ENCODE measurements at regions not wholly inside any gene's neighbourhood (a gene's known extent, or its start where the extent isn't known, plus 50 kb on each side); places are given as distances from the start of the nearest gene placed in this dataset.

GRCh38 chr11:80129396-80129795, 688.6 kb upstream of the TENM4 start:
- Mint-ChIP-seq H3K27ac (no peak overlapping the region), H3K36me3 (peaks cover 0 to 8% (median 0%) of the 10 kb centered on the region in 3 donors), H3K4me3 (no peak overlapping the region), H3K4me1 (no peaks in the 10 kb centered on the region), H3K27me3 (no peaks in the 10 kb centered on the region), H3K9me3 (peaks cover 0 to 19% (median 6%) of the 10 kb centered on the region in 9 donors)
- DNase-seq (no peak), ATAC-seq (no peak)
- POLR2A ChIA-PET: no interaction called here

- Mint-ChIP-seq H3K27me3 (no peaks in the 10 kb centered on the region), H3K4me1 (no peaks in the 10 kb centered on the region)
These were observed 681.4 kb upstream of the TENM4 start for GRCh38 chr11:80122211-80122610.

GRCh38 chr11:80118073-80118472, 677.2 kb upstream of the TENM4 start:
- no peak for DNase-seq
- H3K4me3 Mint-ChIP-seq: no peak overlapping the region

More at GRCh38 chr11:80122211-80122610, 681.4 kb upstream of the TENM4 start:
- no peak overlapping the region for H3K4me3 Mint-ChIP-seq
- peaks cover 0 to 8% (median 0%) of the 10 kb centered on the region in 3 donors for H3K36me3 Mint-ChIP-seq
- H3K9me3 Mint-ChIP-seq: peaks cover 0 to 16% (median 8%) of the 10 kb centered on the region in 9 donors
- ATAC-seq (no peak), DNase-seq (no peak)
- POLR2A ChIA-PET: no interaction called here
- no peak overlapping the region for H3K27ac Mint-ChIP-seq

GRCh38 chr11:80116796-80117195, 676.0 kb upstream of the TENM4 start:
- Mint-ChIP-seq H3K4me1 (no peaks in the 10 kb centered on the region), H3K9me3 (peaks cover 0 to 11% (median 8%) of the 10 kb centered on the region in 9 donors), H3K36me3 (no peaks in the 10 kb centered on the region), H3K27me3 (no peaks in the 10 kb centered on the region), H3K4me3 (no peak overlapping the region), H3K27ac (no peak overlapping the region)
- no peak for DNase-seq
- no peak for ATAC-seq
- POLR2A ChIA-PET: no interaction called here

More at GRCh38 chr11:80118073-80118472, 677.2 kb upstream of the TENM4 start:
- H3K36me3 Mint-ChIP-seq: no peaks in the 10 kb centered on the region
- POLR2A ChIA-PET: no interaction called here
- ATAC-seq: no peak
- H3K27me3 Mint-ChIP-seq: no peaks in the 10 kb centered on the region
- H3K9me3 Mint-ChIP-seq: peaks cover 0 to 13% (median 8%) of the 10 kb centered on the region in 9 donors
- H3K4me1 Mint-ChIP-seq: no peaks in the 10 kb centered on the region
- H3K27ac Mint-ChIP-seq: no peak overlapping the region

GRCh38 chr11:80109652-80110051, 668.8 kb upstream of the TENM4 start:
- H3K4me1 Mint-ChIP-seq: no peaks in the 10 kb centered on the region
- no peak overlapping the region for H3K4me3 Mint-ChIP-seq
- H3K27ac Mint-ChIP-seq: no peak overlapping the region
- no peak for ATAC-seq
- no peaks in the 10 kb centered on the region for H3K27me3 Mint-ChIP-seq
- DNase-seq: no peak
- peaks cover 0 to 24% (median 7%) of the 10 kb centered on the region in 9 donors for H3K9me3 Mint-ChIP-seq
- POLR2A ChIA-PET: no interaction called here
- no peaks in the 10 kb centered on the region for H3K36me3 Mint-ChIP-seq

- H3K36me3 Mint-ChIP-seq: no peaks in the 10 kb centered on the region
- no peak for ATAC-seq
- POLR2A ChIA-PET: no interaction called here
- no peak overlapping the region for H3K27ac Mint-ChIP-seq
- peaks cover 0 to 24% (median 7%) of the 10 kb centered on the region in 9 donors for H3K9me3 Mint-ChIP-seq
- no peaks in the 10 kb centered on the region for H3K4me1 Mint-ChIP-seq
- DNase-seq: no peak
- H3K27me3 Mint-ChIP-seq: no peaks in the 10 kb centered on the region
- no peak overlapping the region for H3K4me3 Mint-ChIP-seq
These were observed 668.2 kb upstream of the TENM4 start for GRCh38 chr11:80109031-80109430.

- ATAC-seq: no peak
- Mint-ChIP-seq H3K4me3 (no peak overlapping the region), H3K9me3 (peaks cover 0 to 24% (median 8%) of the 10 kb centered on the region in 9 donors), H3K27ac (no peak overlapping the region), H3K27me3 (no peaks in the 10 kb centered on the region), H3K36me3 (peaks cover 0 to 5% (median 0%) of the 10 kb centered on the region in 3 donors), H3K4me1 (no peaks in the 10 kb centered on the region)
- POLR2A ChIA-PET: no interaction called here
- no peak for DNase-seq
These were observed 666.6 kb upstream of the TENM4 start for GRCh38 chr11:80107415-80107814.

GRCh38 chr11:80104191-80104590, 663.4 kb upstream of the TENM4 start:
- DNase-seq (no peak), ATAC-seq (no peak)
- H3K27me3 Mint-ChIP-seq: no peaks in the 10 kb centered on the region

GRCh38 chr11:80103142-80103859, 662.5 kb upstream of the TENM4 start:
- peak overlapping the region in 1 of 10 donors; percentile 29 for H3K27ac Mint-ChIP-seq
- H3K27me3 Mint-ChIP-seq: no peaks in the 10 kb centered on the region
- peaks cover 0 to 5% (median 0%) of the 10 kb centered on the region in 3 donors for H3K36me3 Mint-ChIP-seq
- no peak for ATAC-seq
- peaks cover 0 to 17% (median 7%) of the 10 kb centered on the region in 9 donors for H3K9me3 Mint-ChIP-seq
- H3K4me3 Mint-ChIP-seq: no peak overlapping the region
- POLR2A ChIA-PET: no interaction called here
- no peak for DNase-seq
- no peaks in the 10 kb centered on the region for H3K4me1 Mint-ChIP-seq

More at GRCh38 chr11:80104191-80104590, 663.4 kb upstream of the TENM4 start:
- H3K9me3 Mint-ChIP-seq: peaks cover 0 to 14% (median 5%) of the 10 kb centered on the region in 9 donors
- H3K27ac Mint-ChIP-seq: no peak overlapping the region
- POLR2A ChIA-PET: no interaction called here
- H3K4me1 Mint-ChIP-seq: no peaks in the 10 kb centered on the region
- no peak overlapping the region for H3K4me3 Mint-ChIP-seq
- H3K36me3 Mint-ChIP-seq: peaks cover 0 to 5% (median 0%) of the 10 kb centered on the region in 3 donors

- H3K4me1 Mint-ChIP-seq: no peaks in the 10 kb centered on the region
- H3K4me3 Mint-ChIP-seq: no peak overlapping the region
- POLR2A ChIA-PET: no interaction called here
- ATAC-seq (no peak), DNase-seq (no peak)
- H3K27ac Mint-ChIP-seq: no peak overlapping the region
- H3K27me3 Mint-ChIP-seq: no peaks in the 10 kb centered on the region
- H3K9me3 Mint-ChIP-seq: peaks cover 0 to 21% (median 6%) of the 10 kb centered on the region in 9 donors
- H3K36me3 Mint-ChIP-seq: peaks cover 0 to 4% (median 0%) of the 10 kb centered on the region in 3 donors
These were observed 656.3 kb upstream of the TENM4 start for GRCh38 chr11:80097146-80097545.

GRCh38 chr11:80096736-80097135, 655.9 kb upstream of the TENM4 start:
- Mint-ChIP-seq H3K4me3 (no peak overlapping the region), H3K27ac (no peak overlapping the region), H3K4me1 (no peaks in the 10 kb centered on the region), H3K36me3 (peaks cover 0 to 4% (median 0%) of the 10 kb centered on the region in 3 donors), H3K9me3 (peaks cover 0 to 21% (median 6%) of the 10 kb centered on the region in 9 donors), H3K27me3 (no peaks in the 10 kb centered on the region)
- ATAC-seq (no peak), DNase-seq (no peak)
- POLR2A ChIA-PET: no interaction called here

GRCh38 chr11:80086496-80087055, 645.7 kb upstream of the TENM4 start:
- H3K27ac Mint-ChIP-seq: no peak overlapping the region
- peaks cover 0 to 3% (median 0%) of the 10 kb centered on the region in 5 donors for H3K27me3 Mint-ChIP-seq
- no peaks in the 10 kb centered on the region for H3K4me1 Mint-ChIP-seq

GRCh38 chr11:80085563-80085962, 644.7 kb upstream of the TENM4 start:
- Mint-ChIP-seq H3K4me1 (no peaks in the 10 kb centered on the region), H3K27ac (no peak overlapping the region), H3K36me3 (no peaks in the 10 kb centered on the region), H3K9me3 (peaks cover 0 to 15% (median 1%) of the 10 kb centered on the region in 9 donors), H3K4me3 (no peak overlapping the region), H3K27me3 (peaks cover 0 to 3% (median 0%) of the 10 kb centered on the region in 5 donors)
- POLR2A ChIA-PET: no interaction called here
- no peak for DNase-seq
- ATAC-seq: no peak

More at GRCh38 chr11:80086496-80087055, 645.7 kb upstream of the TENM4 start:
- Mint-ChIP-seq H3K4me3 (no peak overlapping the region), H3K36me3 (no peaks in the 10 kb centered on the region), H3K9me3 (peaks cover 0 to 15% (median 1%) of the 10 kb centered on the region in 9 donors)
- DNase-seq (no peak), ATAC-seq (no peak)
- POLR2A ChIA-PET: no interaction called here
